ENCODE measurements at regions not wholly inside any gene's neighbourhood (a gene's known extent, or its start where the extent isn't known, plus 50 kb on each side); places are given as distances from the start of the nearest gene placed in this dataset.

GRCh38 chr1:119291611-119292206 lies 76.9 kb upstream of the HAO2 start:
- no peak for TF ChIP-seq POLR2A (IDR thresholded peaks at IDR 0.05; ENCODE audit: low read length)
- TF ChIP-seq GATA1 (IDR thresholded peaks at IDR 0.05; ENCODE audit: low read depth, low read length): no peak
